GM19467 (cell line): ENCODE measurements at regions not wholly inside any gene's neighbourhood (a gene's known extent, or its start where the extent isn't known, plus 50 kb on each side); places are given as distances from the start of the nearest gene placed in this dataset.
"Not testable (repeated sequence)": the region's sequence is repeated elsewhere in the genome, so short reads cannot be mapped to it uniquely, and the experiment has no call there.

Source experiments
- ATAC-seq: cut with Tn5 transposase; IDR thresholded peaks from one replicate; pipeline ENCODE4 v1.9.1; 2021; ENCODE audit warnings: mild to moderate bottlenecking, moderate library complexity; ENCODE audit not compliant: unreplicated experiment

DNA sequence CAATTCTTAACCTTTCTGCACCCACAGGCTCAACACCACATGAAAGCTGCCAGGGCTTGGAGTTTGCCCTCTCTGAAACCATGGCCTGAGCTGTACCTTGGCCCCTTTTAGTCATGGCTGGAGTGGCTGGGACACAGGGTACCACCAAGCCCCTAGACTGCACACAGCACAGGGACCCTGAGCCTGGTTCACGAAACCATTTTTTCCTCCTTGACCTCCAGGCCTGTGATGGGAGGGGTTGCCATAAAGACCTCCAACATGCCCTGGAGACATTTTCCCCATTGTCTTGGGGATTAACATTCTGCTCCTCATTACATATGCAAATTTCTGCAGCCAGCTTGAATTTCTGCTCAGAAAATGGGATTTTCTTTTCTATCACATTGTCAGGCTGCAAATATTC is 113.4 kb downstream of the XPNPEP1 start:
- ATAC-seq, result not testable (repeated sequence)

DNA sequence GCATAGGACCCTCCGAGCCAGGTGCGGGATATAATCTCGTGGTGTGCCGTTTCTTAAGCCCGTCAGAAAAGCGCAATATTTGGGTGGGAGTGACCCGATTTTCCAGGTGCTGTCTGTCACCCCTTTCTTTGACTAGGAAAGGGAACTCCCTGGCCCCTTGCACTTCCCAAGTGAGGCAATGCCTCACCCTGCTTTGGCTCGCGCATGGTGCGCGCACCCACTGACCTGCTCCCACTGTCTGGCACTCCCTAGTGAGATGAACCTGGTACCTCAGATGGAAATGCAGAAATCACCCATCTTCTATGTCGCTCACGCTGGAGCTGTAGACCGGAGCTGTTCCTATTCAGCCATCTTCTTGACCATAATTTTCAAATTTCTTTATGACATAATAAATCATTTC is 122.1 kb downstream of the XPNPEP1 start:
- not testable (repeated sequence) for ATAC-seq

GRCh38 chr10:109790647-109791046 is 132.7 kb downstream of the XPNPEP1 start:
- ATAC-seq, result no peak

DNA sequence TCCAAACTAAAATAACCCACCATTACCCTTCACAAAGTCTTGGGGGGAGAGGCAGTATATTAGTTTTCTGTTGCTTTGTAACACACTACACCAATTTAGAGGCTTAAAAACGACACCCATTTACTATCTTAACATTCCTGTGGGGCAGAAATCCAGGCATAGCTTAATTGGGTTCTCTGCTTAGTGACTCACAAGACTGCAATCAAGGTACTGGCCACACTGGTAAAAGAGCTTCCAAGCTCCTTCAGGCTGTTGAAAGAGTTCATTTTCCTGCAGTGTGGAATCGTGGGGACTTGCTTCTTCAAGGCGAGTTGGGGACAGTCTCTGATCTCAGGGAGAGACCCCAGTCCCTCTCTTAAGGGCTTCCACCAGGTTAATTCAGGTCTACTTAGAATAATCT is 139.1 kb downstream of the XPNPEP1 start:
- ATAC-seq, result no peak

DNA sequence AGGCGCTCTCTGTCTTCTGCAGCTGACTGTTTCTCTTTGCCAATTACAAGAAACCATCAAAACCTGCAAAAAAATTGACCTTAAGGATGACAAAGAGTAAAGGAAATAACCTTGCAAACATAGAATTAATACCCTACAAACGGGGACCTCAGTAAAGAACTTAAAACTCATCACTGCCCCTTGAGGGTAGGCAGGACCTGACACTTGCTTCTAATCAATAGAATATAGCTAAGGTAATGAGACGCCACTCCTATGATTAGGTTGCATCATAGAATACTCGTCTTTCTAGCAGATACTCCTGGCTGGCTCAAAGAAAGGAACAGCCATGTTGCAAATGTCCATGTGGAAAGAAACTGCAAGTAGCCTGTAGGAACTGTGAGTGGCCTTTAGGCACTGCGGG is 140.0 kb downstream of the XPNPEP1 start:
- no peak for ATAC-seq

DNA sequence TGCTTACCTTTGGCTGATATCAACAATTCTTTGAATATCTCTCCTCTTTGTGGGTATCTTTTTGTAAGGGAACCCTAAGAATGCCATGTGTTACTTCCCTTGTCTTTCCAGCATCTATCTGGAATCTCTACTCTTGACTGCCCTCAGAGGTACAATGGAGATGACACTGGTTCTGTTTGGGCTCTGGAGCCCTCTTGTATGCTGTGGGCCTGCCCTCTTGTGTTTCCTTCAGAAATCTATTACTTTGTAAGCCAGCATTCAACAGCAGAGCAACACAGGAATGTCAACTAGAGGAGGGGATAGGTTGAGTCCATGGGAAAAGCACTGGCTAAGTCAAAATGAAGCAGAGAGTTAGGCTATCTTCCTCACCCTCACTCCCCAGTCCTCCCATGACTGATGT is 142.3 kb downstream of the XPNPEP1 start:
- ATAC-seq, result no peak

DNA sequence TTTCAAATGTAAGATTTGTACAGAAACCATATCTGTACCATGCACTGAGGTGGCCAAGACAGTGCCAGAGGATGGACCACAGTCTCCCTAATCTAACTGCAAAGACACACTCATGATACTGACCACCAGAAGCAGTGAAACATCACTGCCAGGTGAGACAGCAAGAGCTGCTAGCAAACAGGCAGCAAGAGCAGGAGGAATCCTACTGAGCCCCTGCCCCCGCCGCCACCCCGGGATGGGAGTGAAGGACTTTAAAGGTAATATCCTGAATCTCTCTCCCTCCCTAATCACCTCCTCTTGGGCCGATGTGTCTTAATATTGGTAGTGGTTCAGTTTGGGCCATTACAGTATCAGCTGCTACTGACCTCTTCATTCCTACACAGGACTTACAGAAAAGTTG is 144.3 kb downstream of the XPNPEP1 start:
- no peak for ATAC-seq

GRCh38 chr10:109774121-109774440 is 149.2 kb downstream of the XPNPEP1 start:
- no peak for ATAC-seq

GRCh38 chr10:109773288-109774120 is 149.8 kb downstream of the XPNPEP1 start:
- no peak for ATAC-seq

DNA sequence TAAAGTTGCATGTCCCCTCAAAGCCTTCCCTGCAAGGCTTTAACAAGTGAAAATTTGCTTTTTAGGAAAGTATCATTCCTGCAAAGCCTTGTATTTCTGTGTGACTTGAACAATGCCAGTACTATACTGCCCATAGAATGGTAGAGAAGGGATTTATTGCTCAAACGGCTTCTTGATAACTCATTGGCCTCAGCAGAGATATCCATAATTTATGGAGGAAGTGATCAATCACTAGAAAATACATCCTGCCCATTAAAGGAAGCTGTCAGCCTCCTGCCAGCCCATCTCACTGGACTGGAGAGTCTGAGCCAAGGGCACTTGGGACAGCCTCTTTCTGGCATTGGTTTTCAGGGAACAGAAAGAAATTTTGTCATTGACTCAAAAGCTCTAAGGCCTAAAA is 152.6 kb downstream of the XPNPEP1 start:
- ATAC-seq, result no peak

GRCh38 chr10:109769966-109770365 is 153.3 kb downstream of the XPNPEP1 start:
- no peak for ATAC-seq

GRCh38 chr10:109765838-109766237 is 157.5 kb downstream of the XPNPEP1 start:
- ATAC-seq, result no peak

- no peak for ATAC-seq
Measured at GRCh38 chr10:109762555-109762954, 160.8 kb downstream of the XPNPEP1 start.

DNA sequence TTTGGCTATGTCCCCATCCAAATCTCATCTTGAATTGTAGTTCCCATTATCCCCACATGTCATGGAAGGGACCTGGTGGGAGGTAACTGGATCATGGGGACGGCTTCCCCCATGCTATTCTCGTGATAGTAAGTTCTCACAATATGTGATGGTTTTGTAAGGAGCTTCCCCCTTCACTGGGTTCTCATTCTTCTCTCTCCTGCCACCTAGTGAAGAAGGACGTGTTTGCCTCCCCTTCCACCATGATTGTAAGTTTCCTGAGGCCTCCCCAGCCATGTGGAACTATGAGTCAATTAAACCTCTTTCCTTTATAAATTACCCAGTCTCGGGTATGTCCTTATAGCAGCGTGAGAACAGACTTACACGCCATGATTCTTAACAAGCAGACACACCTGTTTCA is 165.6 kb downstream of the XPNPEP1 start:
- not testable (repeated sequence) for ATAC-seq

DNA sequence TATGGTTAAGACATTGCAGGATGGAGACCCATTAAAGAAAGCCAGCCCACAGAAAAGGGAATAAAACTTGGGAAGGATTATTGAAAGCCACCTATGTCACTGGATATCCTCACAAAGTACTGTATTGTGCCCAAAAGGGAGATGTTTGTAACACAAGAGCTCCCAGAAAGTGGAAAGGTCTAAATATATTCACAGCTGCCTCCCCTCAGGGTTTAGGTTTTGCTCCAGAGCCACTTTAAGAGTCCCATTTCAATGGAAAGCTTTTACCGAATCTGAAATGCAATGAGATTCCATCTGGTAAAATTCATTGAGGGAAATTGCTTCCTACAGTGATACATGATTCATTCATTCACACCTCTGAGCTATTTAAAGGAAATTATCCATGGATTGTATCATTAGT is 176.4 kb downstream of the XPNPEP1 start:
- no peak for ATAC-seq

- ATAC-seq, result no peak
Measured at GRCh38 chr10:109744020-109744419, 179.3 kb downstream of the XPNPEP1 start.

DNA sequence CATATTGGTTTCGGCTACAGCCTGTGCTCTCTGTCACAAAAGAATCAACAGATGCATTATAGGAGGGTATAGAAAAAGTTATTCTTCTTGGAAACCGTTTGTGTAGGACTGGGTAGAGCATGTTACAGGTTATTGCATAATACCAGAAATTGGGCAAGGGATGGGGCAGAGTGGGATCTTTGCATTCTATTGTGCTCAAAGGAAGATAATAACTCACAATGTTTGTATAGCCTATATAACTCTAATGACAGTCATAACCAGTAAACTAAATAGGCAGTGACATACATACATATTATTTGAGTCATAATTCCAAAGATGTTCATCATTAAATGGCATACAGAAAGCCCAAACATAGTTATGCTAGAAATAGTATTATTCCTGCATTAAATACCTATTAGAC is 179.7 kb downstream of the XPNPEP1 start:
- ATAC-seq, result no peak

- ATAC-seq, result no peak
Measured at GRCh38 chr10:109743146-109743545, 180.2 kb downstream of the XPNPEP1 start.

- ATAC-seq, result no peak
Measured at GRCh38 chr10:109741712-109742111, 181.6 kb downstream of the XPNPEP1 start.

DNA sequence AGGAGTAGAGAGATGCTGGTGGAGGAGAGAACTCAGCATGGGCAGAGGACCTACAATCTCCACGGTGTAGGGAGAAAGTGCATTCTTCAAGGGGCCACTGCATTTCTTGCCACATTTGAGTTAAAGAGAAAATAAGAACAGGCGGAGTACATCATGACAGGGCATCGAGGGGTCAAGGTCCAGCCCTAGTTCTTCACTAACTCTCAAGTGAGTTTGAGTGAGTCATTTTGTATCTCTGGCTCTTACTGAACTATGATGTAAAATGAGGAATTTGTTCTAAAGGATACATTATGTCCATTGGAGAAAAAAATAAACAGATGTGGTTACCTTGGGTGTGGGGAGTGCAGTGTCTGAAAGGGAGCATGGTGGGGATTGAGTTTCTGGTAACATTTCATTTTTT is 182.9 kb downstream of the XPNPEP1 start:
- ATAC-seq, result no peak

DNA sequence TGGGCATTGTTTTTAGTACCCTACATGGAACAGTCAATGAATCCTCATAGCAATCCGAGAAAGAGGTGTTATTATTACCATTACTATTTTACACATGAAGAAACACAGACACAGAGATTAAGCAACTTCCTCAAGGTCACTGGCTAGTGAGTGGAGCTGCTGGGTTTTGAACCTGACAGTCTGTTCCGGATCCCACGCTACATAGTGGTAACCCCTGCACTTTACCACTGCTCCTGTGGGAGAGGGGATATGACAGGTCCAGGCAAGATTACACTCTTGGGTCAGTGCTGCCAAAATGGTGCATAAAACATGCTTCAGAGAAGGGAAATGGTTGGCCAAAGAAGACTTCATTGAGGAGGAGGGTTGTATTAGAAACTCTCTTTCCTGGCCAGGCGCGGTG is 185.7 kb downstream of the XPNPEP1 start:
- no peak for ATAC-seq

- no peak for ATAC-seq
Measured at GRCh38 chr10:109737009-109737408, 186.3 kb downstream of the XPNPEP1 start.

GRCh38 chr10:109735776-109736175 is 187.5 kb downstream of the XPNPEP1 start:
- no peak for ATAC-seq
